Pancreas (tissue), 10 donors: ENCODE measurements at regions not wholly inside any gene's neighbourhood (a gene's known extent, or its start where the extent isn't known, plus 50 kb on each side); places are given as distances from the start of the nearest gene placed in this dataset.

Experiments used
- ATAC-seq, 4 donors: fragments of 200-7000 bp; cut with Tn5 transposase; one replicate each; pipeline versions ENCODE4 v1.8.0 to v1.9.1; 2020; ENCODE audit warnings: mild to moderate bottlenecking in 4 of 4, moderate library complexity in 4 of 4
- DNase-seq, 6 donors: peaks; one replicate each; pipeline ENCODE4 v3.0.0-alpha.2; 2020
- FAIRE-seq: peaks from 2 replicates; lab custom pipeline; 2012; peaks lifted over from hg19 to GRCh38; lab: Jason Lieb, UNC
- H3K27ac ChIP-seq, 4 donors: fragments of 200-600 bp; sonication (generic); 1 replicate in 3 of 4; 2 replicates in 1 of 4; pipeline versions ENCODE4 v1.5.0 to v1.8.0; 2020
- H3K27me3 ChIP-seq, 4 donors: fragments of 200-600 bp; one replicate each; pipeline ENCODE4 v1.8.0; 2021
- H3K36me3 ChIP-seq, 3 donors: fragments of 200-600 bp; sonication (generic) in 1 of 3; one replicate each; pipeline versions ENCODE4 v1.5.0 to v1.8.0; 2020 to 2021
- H3K4me1 ChIP-seq, 3 donors: fragments of 200-600 bp; one replicate each; pipeline ENCODE4 v1.8.0; 2021
- H3K4me3 ChIP-seq, 4 donors: fragments of 200-600 bp; sonication (generic) in 2 of 4; one replicate each; pipeline versions ENCODE4 v1.5.0 to v1.8.0; 2020 to 2021
- H3K9me3 ChIP-seq, 4 donors: fragments of 200-600 bp; one replicate each; pipeline ENCODE4 v1.8.0; 2021
- WGBS, 2 donors: extraction: QIAGEN DNeasy Blood & Tissue Kit; methylation state at CpG; one replicate each; pipeline ENCODE4 v1.1.7; 2013; 5-methylcytosine and 5-hydroxymethylcytosine counted together
- intact Hi-C, 3 donors: fragments of 100-400 bp; cut with DNase I; formaldehyde crosslinking; loops; one replicate each; pipeline versions ENCODE4 v1.11.1 to v1.14.2; 2022
- TF ChIP-seq, protein P1 (sequence below), 4 donors: fragments of 200-600 bp; sonication (generic) in 3 of 4; IDR thresholded peaks; one replicate each; pipeline versions ENCODE4 v1.5.0 to v1.8.0; 2021; ENCODE audit warnings: antibody characterized with exemption in 4 of 4
- donor health status: healthy with polysubstance abuse.
- donor health status: DM: no; HTN: no; CAD: no; lungs with moderate emphysema.
- donor health status: DM: no; HTN: no; CAD: no.
- donor health status: control.
- donor health status: control.
- donor health status: Bipolar disorder and iron deficiency.
- donor health status: DM: yes; HTN: yes; CAD: no.
- donor health status: DM: no; HTN: no; CAD: no.
- donor health status: DM: no; HTN: no; CAD: no.
- donor health status: DM: yes; HTN: yes; CAD: no.

- intact Hi-C loops, result no loop called here
- no peak for FAIRE-seq
- DNase-seq, result no peak
- no peaks in the 10 kb centered on the region for H3K4me1 ChIP-seq
- H3K4me3 ChIP-seq, result no peak overlapping the region
- 59 to 74% methylated on average over 2 of the region's 2 CpGs for WGBS, 2 donors
- no peak for ATAC-seq
- TF ChIP-seq, protein P1, sequence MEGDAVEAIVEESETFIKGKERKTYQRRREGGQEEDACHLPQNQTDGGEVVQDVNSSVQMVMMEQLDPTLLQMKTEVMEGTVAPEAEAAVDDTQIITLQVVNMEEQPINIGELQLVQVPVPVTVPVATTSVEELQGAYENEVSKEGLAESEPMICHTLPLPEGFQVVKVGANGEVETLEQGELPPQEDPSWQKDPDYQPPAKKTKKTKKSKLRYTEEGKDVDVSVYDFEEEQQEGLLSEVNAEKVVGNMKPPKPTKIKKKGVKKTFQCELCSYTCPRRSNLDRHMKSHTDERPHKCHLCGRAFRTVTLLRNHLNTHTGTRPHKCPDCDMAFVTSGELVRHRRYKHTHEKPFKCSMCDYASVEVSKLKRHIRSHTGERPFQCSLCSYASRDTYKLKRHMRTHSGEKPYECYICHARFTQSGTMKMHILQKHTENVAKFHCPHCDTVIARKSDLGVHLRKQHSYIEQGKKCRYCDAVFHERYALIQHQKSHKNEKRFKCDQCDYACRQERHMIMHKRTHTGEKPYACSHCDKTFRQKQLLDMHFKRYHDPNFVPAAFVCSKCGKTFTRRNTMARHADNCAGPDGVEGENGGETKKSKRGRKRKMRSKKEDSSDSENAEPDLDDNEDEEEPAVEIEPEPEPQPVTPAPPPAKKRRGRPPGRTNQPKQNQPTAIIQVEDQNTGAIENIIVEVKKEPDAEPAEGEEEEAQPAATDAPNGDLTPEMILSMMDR (IDR thresholded peaks at IDR 0.05), result no peak
- no peak overlapping the region for H3K27ac ChIP-seq
- no peaks in the 10 kb centered on the region for H3K36me3 ChIP-seq
- no peaks in the 10 kb centered on the region for H3K27me3 ChIP-seq
- no peaks in the 10 kb centered on the region for H3K9me3 ChIP-seq
Measured at GRCh38 chr18:41077076-41077475, 878.0 kb upstream of the PIK3C3 start.

DNA sequence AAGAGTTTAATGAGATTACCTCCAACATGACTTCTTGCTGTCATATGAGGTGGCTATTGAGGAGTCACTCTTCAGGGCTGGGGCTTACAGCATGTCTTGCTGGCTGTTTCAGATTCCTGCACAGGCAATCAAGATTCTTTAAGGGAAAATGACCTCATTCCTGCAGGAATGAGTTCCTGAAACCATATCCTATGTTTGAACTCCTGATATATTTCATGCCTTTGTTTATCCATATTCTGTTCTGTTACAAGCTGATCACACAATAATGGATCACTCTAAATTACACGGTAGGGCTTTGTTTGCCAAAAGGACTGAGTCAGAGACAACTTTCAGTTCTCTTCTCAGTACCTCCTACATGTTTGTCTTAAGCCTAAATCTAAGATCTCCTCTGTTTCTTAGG lies 879.8 kb upstream of the PIK3C3 start:
- H3K4me3 ChIP-seq, result no peak overlapping the region
- no peak for ATAC-seq
- TF ChIP-seq, protein P1 (IDR thresholded peaks at IDR 0.05), result no peak
- DNase-seq, result no peak
- no peaks in the 10 kb centered on the region for H3K27me3 ChIP-seq
- no peaks in the 10 kb centered on the region for H3K9me3 ChIP-seq
- 13 to 15% methylated on average over 1 of the region's 1 CpG for WGBS, 2 donors
- no peaks in the 10 kb centered on the region for H3K36me3 ChIP-seq
- H3K27ac ChIP-seq, result no peak overlapping the region
- H3K4me1 ChIP-seq, result no peaks in the 10 kb centered on the region
- no peak for FAIRE-seq
- intact Hi-C loops, result no loop called here

DNA sequence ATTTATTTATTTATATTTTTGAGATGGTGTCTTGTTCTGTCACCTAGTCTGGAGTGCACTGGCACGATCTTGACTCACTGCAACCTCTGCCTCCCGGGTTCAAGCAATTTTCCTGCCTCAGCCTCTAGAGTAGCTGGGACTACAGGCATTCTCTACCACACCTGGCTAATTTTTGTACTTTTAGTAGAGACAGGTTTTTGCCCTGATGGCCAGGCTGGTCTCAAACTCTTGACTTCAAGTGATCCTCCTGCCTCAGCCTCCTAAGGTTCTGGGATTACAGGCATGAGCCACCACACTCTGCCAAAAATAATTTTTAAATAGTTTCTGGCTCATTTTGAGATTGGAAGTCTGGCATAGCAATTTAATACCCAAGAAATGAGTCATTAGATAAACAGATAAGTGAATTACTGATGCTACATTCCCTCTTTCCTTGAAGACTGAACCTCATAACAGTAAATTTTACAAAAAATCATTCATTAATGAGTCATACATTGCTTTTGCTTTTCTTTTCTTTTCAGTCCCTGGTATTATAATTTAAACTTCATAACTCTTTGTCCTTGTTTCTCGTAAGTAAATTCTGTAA lies 881.6 kb upstream of the PIK3C3 start:
- TF ChIP-seq, protein P1 (IDR thresholded peaks at IDR 0.05), result no peak
- Histone ChIP-seq H3K4me1 (no peaks in the 10 kb centered on the region), H3K27ac (no peak overlapping the region), H3K27me3 (no peaks in the 10 kb centered on the region), H3K36me3 (no peaks in the 10 kb centered on the region), H3K4me3 (no peak overlapping the region), H3K9me3 (no peaks in the 10 kb centered on the region)
- no peak for FAIRE-seq
- no peak for DNase-seq
- 53 to 76% methylated on average over 3 of the region's 3 CpGs for WGBS, 2 donors
- intact Hi-C loops, result no loop called here
- ATAC-seq, result no peak

DNA sequence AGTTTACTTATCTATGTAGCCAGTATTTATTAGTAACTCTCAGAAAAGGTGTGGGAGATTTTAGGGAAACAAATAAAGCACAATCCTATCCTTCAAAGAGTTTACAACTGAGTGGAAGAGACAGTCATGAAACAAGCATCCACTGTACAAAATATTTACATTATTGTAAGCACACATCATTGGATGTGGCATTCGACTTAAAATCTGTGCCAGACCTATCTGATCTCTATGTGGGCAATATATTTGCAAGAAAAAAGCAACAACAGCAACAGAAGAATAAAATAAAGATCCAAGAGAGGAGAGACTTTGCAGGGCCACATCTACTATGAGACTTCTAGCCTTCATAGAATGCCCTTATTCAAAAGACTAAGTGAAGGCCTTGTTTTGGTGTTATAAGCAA lies 882.1 kb upstream of the PIK3C3 start:
- DNase-seq (no peak), ATAC-seq (no peak), FAIRE-seq (no peak)
- intact Hi-C loops, result no loop called here
- H3K4me3 ChIP-seq, result no peak overlapping the region
- no peaks in the 10 kb centered on the region for H3K9me3 ChIP-seq
- H3K27ac ChIP-seq, result no peak overlapping the region
- TF ChIP-seq, protein P1 (IDR thresholded peaks at IDR 0.05), result no peak
- no peaks in the 10 kb centered on the region for H3K27me3 ChIP-seq
- no peaks in the 10 kb centered on the region for H3K4me1 ChIP-seq
- no peaks in the 10 kb centered on the region for H3K36me3 ChIP-seq
- WGBS, 2 donors, result 24 to 31% methylated on average over 1 of the region's 1 CpG

DNA sequence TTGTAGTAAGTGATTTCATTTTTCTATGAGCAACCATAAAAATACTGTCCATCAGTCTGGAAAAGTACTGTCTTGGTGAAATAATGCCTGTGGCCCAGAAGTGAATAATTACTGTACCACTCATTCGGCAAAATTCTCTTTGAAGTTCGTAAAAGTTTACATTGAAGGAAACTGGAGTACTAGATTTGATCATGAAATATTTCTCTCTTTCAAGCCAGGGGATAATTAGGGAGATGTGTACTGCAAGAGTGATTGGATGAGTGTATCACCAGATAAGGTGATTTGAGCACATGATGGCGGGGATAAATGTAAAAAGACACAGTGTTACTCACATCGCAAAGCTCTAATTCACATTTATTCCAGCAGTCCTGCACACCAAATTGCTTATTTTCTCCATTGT lies 883.2 kb upstream of the PIK3C3 start:
- no peaks in the 10 kb centered on the region for H3K27me3 ChIP-seq
- no peaks in the 10 kb centered on the region for H3K4me1 ChIP-seq
- H3K36me3 ChIP-seq, result no peaks in the 10 kb centered on the region
- TF ChIP-seq, protein P1 (IDR thresholded peaks at IDR 0.05), result no peak
- no peak overlapping the region for H3K27ac ChIP-seq
- FAIRE-seq (no peak), ATAC-seq (no peak), DNase-seq (no peak)
- intact Hi-C loops, result no loop called here
- H3K9me3 ChIP-seq, result no peaks in the 10 kb centered on the region
- 61 to 74% methylated on average over 4 of the region's 4 CpGs for WGBS, 2 donors
- no peak overlapping the region for H3K4me3 ChIP-seq
